MM.1S (cell line): ENCODE measurements at regions not wholly inside any gene's neighbourhood (a gene's known extent, or its start where the extent isn't known, plus 50 kb on each side); places are given as distances from the start of the nearest gene placed in this dataset.

ENCODE experiments used
- CTCF ChIP-seq: fragments of 300-600 bp; sonication (generic); IDR thresholded peaks from 2 replicates; pipeline ENCODE4 v1.5.1; 2016; ENCODE audit warnings: antibody characterized with exemption, low read length, mixed read lengths
- EZH2phosphoT487 ChIP-seq: fragments of 300-600 bp; sonication (generic); IDR thresholded peaks from 2 replicates; pipeline ENCODE4 v1.6.1; 2018; ENCODE audit warnings: antibody characterized with exemption, low read length

GRCh38 chr5:92505145-92505544 lies 1075.9 kb downstream of the NR2F1-AS1 start:
- TF ChIP-seq CTCF (no peak), EZH2phosphoT487 (no peak)
